Naive thymus-derived CD4-positive, alpha-beta T cell (primary cell): ENCODE measurements at regions not wholly inside any gene's neighbourhood (a gene's known extent, or its start where the extent isn't known, plus 50 kb on each side); places are given as distances from the start of the nearest gene placed in this dataset.
A peak's percentile ranks its signal among the peaks of the same experiment; 100 is the strongest.

Experiments used
- ATAC-seq: fragments of 150-1000 bp; cut with Tn5 transposase; 2 replicates; pipeline ENCODE4 v1.10.0; 2021; ENCODE audit warnings: mild to moderate bottlenecking, moderate library complexity
- CTCF ChIA-PET: fragments of 350-600 bp; sonication (Branson Sonifier 250); formaldehyde crosslinking; loops from one replicate; lab custom pipeline; 2021; ENCODE audit warnings: antibody characterized with exemption; lab: Charles Lee
- POLR2A ChIA-PET: fragments of 350-600 bp; sonication (Branson Sonifier 250); formaldehyde crosslinking; loops from one replicate; lab custom pipeline; 2021; ENCODE audit warnings: antibody characterized with exemption, inconsistent platforms; lab: Charles Lee
- DNase-seq, 9 donors: peaks; one replicate each; pipeline versions ENCODE4 v3.0.0 to v3.0.0-alpha.2; 2020 to 2022; ENCODE audit warnings: mixed read lengths in 1 of 9
- H3K27ac ChIP-seq: one replicate; pipeline ENCODE4 v1.7.0; 2013; ENCODE audit warnings: mild to moderate bottlenecking, low read depth, low read length, moderate library complexity
- H3K27me3 ChIP-seq, 2 donors: one replicate each; pipeline ENCODE4 v1.7.0; 2013; ENCODE audit warnings: low read length in 2 of 2, mild to moderate bottlenecking in 2 of 2, moderate library complexity in 2 of 2; ENCODE audit not compliant: control insufficient read depth in 2 of 2, insufficient read depth in 2 of 2
- H3K36me3 ChIP-seq, 3 experiments: 1 replicate in 2 of 3; 2 replicates in 1 of 3; pipeline ENCODE4 v1.7.0; 2013; ENCODE audit warnings: low read length in 3 of 3, mild to moderate bottlenecking in 3 of 3, moderate library complexity in 1 of 3; ENCODE audit not compliant: insufficient read depth in 3 of 3, control insufficient read depth in 2 of 3
- H3K4me1 ChIP-seq, 2 donors: one replicate each; pipeline ENCODE4 v1.7.0; 2013; ENCODE audit warnings: low read length in 2 of 2, mild to moderate bottlenecking in 2 of 2, moderate library complexity in 1 of 2; ENCODE audit not compliant: control insufficient read depth in 2 of 2, insufficient read depth in 2 of 2
- H3K4me3 ChIP-seq: 2 replicates; pipeline ENCODE4 v1.7.0; 2013; ENCODE audit warnings: mild to moderate bottlenecking, low read length
- H3K9me3 ChIP-seq, 3 experiments: 1 replicate in 2 of 3; 2 replicates in 1 of 3; pipeline ENCODE4 v1.7.0; 2013; ENCODE audit warnings: low read length in 3 of 3; ENCODE audit not compliant: control insufficient read depth in 2 of 3
- H3K27ac Mint-ChIP-seq, 9 donors: one replicate each; pipeline ENCODE4 v1.8.0; 2020 to 2022; ENCODE audit warnings: mixed read lengths in 9 of 9, mild to moderate bottlenecking in 8 of 9, moderate library complexity in 5 of 9, inconsistent platforms in 2 of 9
- H3K27me3 Mint-ChIP-seq, 5 donors: one replicate each; pipeline ENCODE4 v1.8.0; 2021 to 2022; ENCODE audit warnings: mixed read lengths in 5 of 5, mild to moderate bottlenecking in 1 of 5
- H3K36me3 Mint-ChIP-seq, 5 donors: one replicate each; pipeline ENCODE4 v1.8.0; 2020 to 2022; ENCODE audit warnings: mixed read lengths in 5 of 5, mild to moderate bottlenecking in 3 of 5, inconsistent platforms in 1 of 5
- H3K4me1 Mint-ChIP-seq, 7 donors: one replicate each; pipeline ENCODE4 v1.8.0; 2020 to 2022; ENCODE audit warnings: mixed read lengths in 7 of 7, mild to moderate bottlenecking in 3 of 7, inconsistent platforms in 1 of 7
- H3K4me3 Mint-ChIP-seq, 10 donors: one replicate each; pipeline ENCODE4 v1.8.0; 2020 to 2022; ENCODE audit warnings: mild to moderate bottlenecking in 10 of 10, mixed read lengths in 10 of 10, moderate library complexity in 6 of 10, inconsistent platforms in 2 of 10
- H3K9me3 Mint-ChIP-seq, 11 donors: one replicate each; pipeline ENCODE4 v1.8.0; 2020 to 2022; ENCODE audit warnings: mixed read lengths in 11 of 11, mild to moderate bottlenecking in 4 of 11, inconsistent platforms in 1 of 11, moderate library complexity in 1 of 11
- intact Hi-C, 2 donors: fragments of 100-400 bp; cut with micrococcal nuclease; formaldehyde crosslinking; loops; one replicate each; pipeline ENCODE4 v1.15.1; 2023

- ChIA-PET POLR2A (interaction anchor here (0.6 to 13.6 kb wide), 10 partner anchors 12 to 84 kb away, joined by 3 to 215 read pairs (median 3); no protein-coding TSS in a partner anchor), CTCF (interaction anchor here (0.7 to 1.4 kb wide), 3 partner anchors 8 to 51 kb away, joined by 3 to 6 read pairs (median 5); no protein-coding TSS in a partner anchor)
- H3K27me3 Mint-ChIP-seq, result no peaks in the 10 kb centered on the region
- Histone ChIP-seq H3K4me3 (no peak overlapping the region), H3K36me3 (no peaks in the 10 kb centered on the region), H3K4me1 (peaks cover 37 to 51% of the 10 kb centered on the region in 2 donors), H3K9me3 (no peaks in the 10 kb centered on the region), H3K27ac (no peak overlapping the region), H3K27me3 (no peaks in the 10 kb centered on the region)
- peaks cover 0 to 7% (median 0%) of the 10 kb centered on the region in 11 donors for H3K9me3 Mint-ChIP-seq
- H3K27ac Mint-ChIP-seq, result peak overlapping the region in 5 of 9 donors; percentile 0 to 85 (median 69)
- DNase-seq, result no peak
- ATAC-seq, result no peak
- intact Hi-C loops, result no loop called here
- H3K36me3 Mint-ChIP-seq, result peaks cover 0 to 6% (median 0%) of the 10 kb centered on the region in 5 donors
- no peak overlapping the region for H3K4me3 Mint-ChIP-seq
- peaks cover 63 to 84% (median 73%) of the 10 kb centered on the region in 7 donors for H3K4me1 Mint-ChIP-seq
Measured at GRCh38 chr2:196245378-196246140, 74.2 kb upstream of the STK17B start.

DNA sequence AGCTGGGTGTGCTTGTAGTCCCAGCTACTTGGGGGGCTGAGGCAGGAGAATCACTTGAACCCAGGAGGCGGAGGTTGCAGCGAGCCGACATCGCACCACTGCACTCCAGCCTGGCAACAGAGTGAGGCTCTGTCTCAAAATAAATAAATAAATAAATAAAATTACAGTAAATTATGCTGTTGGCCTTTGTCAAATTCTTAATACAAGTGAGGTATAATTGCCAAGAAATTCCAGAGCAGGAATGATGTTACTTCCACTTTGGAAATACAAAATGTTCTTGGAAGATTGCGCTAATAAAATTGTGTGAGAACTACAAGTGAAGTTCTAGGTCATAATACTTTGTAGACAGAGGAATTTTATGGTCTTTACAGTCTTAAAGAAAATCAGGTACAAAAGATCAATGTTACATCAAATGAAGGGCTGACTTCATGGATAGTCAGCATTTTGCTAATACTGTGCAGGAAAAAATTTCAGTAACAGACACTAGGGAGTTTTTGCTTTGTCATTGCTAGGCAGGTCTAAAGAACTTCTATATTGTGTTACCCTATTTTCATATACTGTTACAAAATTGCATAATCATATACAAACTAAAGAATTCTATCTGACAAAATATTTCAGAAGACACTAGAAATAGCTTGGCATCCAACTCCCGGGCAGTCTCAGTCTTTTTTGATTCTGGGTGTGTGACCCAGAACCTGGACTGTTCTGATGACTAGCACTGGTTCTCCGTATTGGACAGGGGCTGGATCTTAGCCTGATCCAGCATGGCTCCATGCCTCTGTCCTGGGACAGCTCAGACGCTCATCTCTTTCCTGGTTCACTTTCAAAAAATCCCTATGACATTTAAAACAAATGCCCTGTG is 76.0 kb upstream of the STK17B start:
- ATAC-seq (no peak), DNase-seq (no peak)
- Mint-ChIP-seq H3K27ac (peak overlapping the region in 8 of 9 donors; percentile 48 to 89 (median 80)), H3K9me3 (peaks cover 0 to 9% (median 0%) of the 10 kb centered on the region in 11 donors), H3K36me3 (peaks cover 0 to 13% (median 0%) of the 10 kb centered on the region in 5 donors), H3K4me1 (peaks cover 58 to 84% (median 73%) of the 10 kb centered on the region in 7 donors), H3K4me3 (peak overlapping the region in 1 of 10 donors; percentile 39), H3K27me3 (no peaks in the 10 kb centered on the region)
- peak overlapping the region; percentile 22 for H3K27ac ChIP-seq
- peaks cover 19 to 45% of the 10 kb centered on the region in 2 donors for H3K4me1 ChIP-seq
- intact Hi-C loops, result no loop called here
- no peaks in the 10 kb centered on the region for H3K36me3 ChIP-seq
- ChIA-PET POLR2A (interaction anchor here (0.8 to 13.6 kb wide), 8 partner anchors 8 to 169 kb away, joined by 3 to 215 read pairs (median 12); no protein-coding TSS in a partner anchor), CTCF (interaction anchor here (0.6 to 1.4 kb wide), 4 partner anchors 15 to 179 kb away, joined by 3 to 6 read pairs (median 4); partner anchors contain the start of gene DNAH7)
- H3K4me3 ChIP-seq, result no peak overlapping the region
- H3K9me3 ChIP-seq, result no peaks in the 10 kb centered on the region
- H3K27me3 ChIP-seq, result no peaks in the 10 kb centered on the region

DNA sequence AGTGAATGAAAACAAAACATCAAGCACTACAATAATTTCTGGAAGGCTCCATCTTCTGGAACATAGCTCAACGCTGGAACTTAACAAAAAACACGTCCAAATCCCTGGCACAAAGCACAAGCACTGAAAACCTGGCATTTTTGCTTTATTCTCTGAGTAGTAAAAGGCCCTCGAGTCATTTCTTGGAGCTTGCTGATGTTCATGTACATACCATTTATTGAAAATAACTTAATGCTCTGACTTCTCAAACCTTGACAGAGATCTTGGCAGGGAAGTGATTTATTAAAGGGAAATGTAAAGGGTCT is 76.5 kb upstream of the STK17B start:
- Mint-ChIP-seq H3K27me3 (no peaks in the 10 kb centered on the region), H3K4me3 (peak overlapping the region in 4 of 10 donors; percentile 14 to 65 (median 27)), H3K9me3 (peaks cover 0 to 9% (median 0%) of the 10 kb centered on the region in 11 donors), H3K27ac (peak overlapping the region in 8 of 9 donors; percentile 66 to 89 (median 80)), H3K4me1 (peaks cover 55 to 87% (median 77%) of the 10 kb centered on the region in 7 donors), H3K36me3 (peaks cover 0 to 14% (median 0%) of the 10 kb centered on the region in 5 donors)
- Histone ChIP-seq H3K9me3 (no peaks in the 10 kb centered on the region), H3K4me3 (no peak overlapping the region), H3K4me1 (peaks cover 14 to 44% of the 10 kb centered on the region in 2 donors), H3K36me3 (no peaks in the 10 kb centered on the region), H3K27me3 (no peaks in the 10 kb centered on the region), H3K27ac (peak overlapping the region; percentile 22)
- intact Hi-C loops, result loop anchor here in 1 of 2 donors (1.0 kb wide), 1 partner anchor 12 kb away; no protein-coding TSS in a partner anchor
- ATAC-seq (no peak), DNase-seq (no peak)
- CTCF ChIA-PET, result interaction anchor here (0.9 to 1.4 kb wide), 4 partner anchors 11 to 180 kb away, joined by 3 to 4 read pairs (median 4); partner anchors contain the start of gene DNAH7
- POLR2A ChIA-PET, result interaction anchor here (0.6 to 13.6 kb wide), 9 partner anchors 9 to 169 kb away, joined by 3 to 215 read pairs (median 4); no protein-coding TSS in a partner anchor

DNA sequence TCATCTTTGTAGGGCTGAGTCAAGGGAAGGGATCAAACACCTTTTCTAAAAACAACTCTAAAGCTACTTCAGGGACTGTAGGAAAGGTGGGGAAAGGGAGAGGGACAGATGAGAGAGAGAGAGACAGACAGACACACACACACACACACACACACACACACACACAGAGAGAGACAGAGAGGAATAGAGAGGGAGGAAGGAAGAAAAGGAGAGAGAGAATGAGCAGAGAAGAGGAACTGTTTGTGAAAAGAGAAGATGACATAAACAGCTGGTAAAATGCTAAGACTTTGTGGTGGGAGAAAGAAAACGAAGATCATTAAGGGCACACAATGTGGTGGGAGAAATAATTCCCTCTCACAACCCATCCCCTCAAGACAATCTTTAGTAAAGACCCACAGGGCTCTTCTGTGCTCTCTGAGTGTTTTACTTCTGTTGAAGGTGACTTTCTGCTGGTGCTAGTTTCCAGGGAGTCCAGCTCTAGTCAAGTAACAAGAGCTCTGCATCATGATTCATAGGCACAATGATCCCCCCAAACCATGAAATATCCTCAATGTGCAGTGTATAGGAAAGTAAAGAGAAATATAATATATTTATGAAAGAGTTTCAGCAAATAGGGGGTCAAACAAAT is 77.2 kb upstream of the STK17B start:
- Histone ChIP-seq H3K27me3 (no peaks in the 10 kb centered on the region), H3K9me3 (no peaks in the 10 kb centered on the region), H3K4me3 (no peak overlapping the region), H3K27ac (peak overlapping the region; percentile 22), H3K4me1 (peaks cover 9 to 51% of the 10 kb centered on the region in 2 donors), H3K36me3 (no peaks in the 10 kb centered on the region)
- ChIA-PET POLR2A (interaction anchor here (0.6 to 13.6 kb wide), 13 partner anchors 8 to 170 kb away, joined by 3 to 215 read pairs (median 4); no protein-coding TSS in a partner anchor), CTCF (interaction anchor here (0.6 to 2.0 kb wide), 6 partner anchors 10 to 180 kb away, joined by 3 to 5 read pairs (median 4); partner anchors contain the start of gene DNAH7)
- Mint-ChIP-seq H3K27me3 (no peaks in the 10 kb centered on the region), H3K9me3 (peaks cover 0 to 9% (median 0%) of the 10 kb centered on the region in 11 donors), H3K36me3 (peaks cover 0 to 14% (median 3%) of the 10 kb centered on the region in 5 donors), H3K27ac (peak overlapping the region; percentile 31 to 89 (median 79)), H3K4me3 (peak overlapping the region in 7 of 10 donors; percentile 4 to 65 (median 15)), H3K4me1 (peaks cover 57 to 93% (median 83%) of the 10 kb centered on the region in 7 donors)
- DNase-seq (no peak), ATAC-seq (peak; percentile 13)
- intact Hi-C loops, result loop anchor here (1.0 kb wide), 1 partner anchor 12 kb away; no protein-coding TSS in a partner anchor

DNA sequence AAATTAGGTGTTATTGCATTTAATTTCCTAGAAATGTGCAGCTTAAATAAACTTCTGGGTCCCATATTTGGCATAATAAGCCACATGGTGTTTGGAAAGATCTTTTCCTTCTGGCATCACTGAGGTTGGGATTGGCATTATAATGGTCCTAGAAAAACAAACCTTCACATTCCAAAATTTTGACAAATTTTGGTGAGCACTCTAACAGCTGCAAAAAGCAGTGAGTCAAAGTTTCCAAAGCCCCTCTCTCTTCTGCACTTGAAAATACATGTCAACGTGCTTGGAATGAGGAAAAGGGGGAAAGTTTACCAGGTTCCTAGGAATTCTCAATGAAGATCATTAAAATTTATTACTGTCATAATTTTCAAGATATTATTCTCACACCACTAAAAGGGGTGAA is 77.8 kb upstream of the STK17B start:
- H3K27ac Mint-ChIP-seq, result peak overlapping the region in 6 of 9 donors; percentile 26 to 89 (median 83)
- CTCF ChIA-PET, result interaction anchor here (1.4 to 2.0 kb wide), 2 partner anchors 10 kb away, joined by 3 to 5 read pairs; no protein-coding TSS in a partner anchor
- POLR2A ChIA-PET, result interaction anchor here (0.6 to 13.6 kb wide), 10 partner anchors 8 to 82 kb away, joined by 3 to 215 read pairs (median 4); no protein-coding TSS in a partner anchor

More for the DNA sequence above, 77.8 kb upstream of the STK17B start:
- Histone ChIP-seq H3K9me3 (no peaks in the 10 kb centered on the region), H3K4me3 (no peak overlapping the region), H3K27me3 (no peaks in the 10 kb centered on the region), H3K4me1 (peaks cover 9 to 54% of the 10 kb centered on the region in 2 donors), H3K36me3 (no peaks in the 10 kb centered on the region), H3K27ac (peak overlapping the region; percentile 22)
- Mint-ChIP-seq H3K4me3 (peak overlapping the region in 4 of 10 donors; percentile 8 to 65 (median 30)), H3K36me3 (peaks cover 0 to 16% (median 3%) of the 10 kb centered on the region in 5 donors), H3K4me1 (peaks cover 52 to 93% (median 89%) of the 10 kb centered on the region in 7 donors), H3K9me3 (peaks cover 0 to 9% (median 0%) of the 10 kb centered on the region in 11 donors), H3K27me3 (no peaks in the 10 kb centered on the region)
- intact Hi-C loops, result loop anchor here in 1 of 2 donors (1.0 kb wide), 1 partner anchor 11 kb away; no protein-coding TSS in a partner anchor
- ATAC-seq (no peak), DNase-seq (no peak)
